H7 (cell line): ENCODE measurements at regions not wholly inside any gene's neighbourhood (a gene's known extent, or its start where the extent isn't known, plus 50 kb on each side); places are given as distances from the start of the nearest gene placed in this dataset.
"Not testable (repeated sequence)": the region's sequence is repeated elsewhere in the genome, so short reads cannot be mapped to it uniquely, and the experiment has no call there.

Source experiments
- DNase-seq: peaks from one replicate; pipeline ENCODE4 v3.0.0; 2012
- H3K27me3 ChIP-seq: 2 replicates; pipeline ENCODE4 v1.6.0; 2011; ENCODE audit warnings: mild to moderate bottlenecking, low read length; ENCODE audit not compliant: control insufficient read depth, insufficient read depth
- H3K36me3 ChIP-seq: replicated peaks from 2 replicates; pipeline ENCODE4 v1.5.1; 2011; ENCODE audit warnings: low read length; ENCODE audit not compliant: control insufficient read depth, insufficient read depth
- H3K4me3 ChIP-seq: 2 replicates; pipeline ENCODE4 v1.5.1; 2011; ENCODE audit warnings: low read depth, mild to moderate bottlenecking, control low read depth, low read length, moderate library complexity; ENCODE audit not compliant: insufficient read depth

GRCh38 chr3:16071206-16071605 is 103.3 kb upstream of the GALNT15 start:
- Histone ChIP-seq H3K4me3 (no peak overlapping the region), H3K36me3 (no peaks in the 10 kb centered on the region), H3K27me3 (no peaks in the 10 kb centered on the region)
- DNase-seq, result no peak

DNA sequence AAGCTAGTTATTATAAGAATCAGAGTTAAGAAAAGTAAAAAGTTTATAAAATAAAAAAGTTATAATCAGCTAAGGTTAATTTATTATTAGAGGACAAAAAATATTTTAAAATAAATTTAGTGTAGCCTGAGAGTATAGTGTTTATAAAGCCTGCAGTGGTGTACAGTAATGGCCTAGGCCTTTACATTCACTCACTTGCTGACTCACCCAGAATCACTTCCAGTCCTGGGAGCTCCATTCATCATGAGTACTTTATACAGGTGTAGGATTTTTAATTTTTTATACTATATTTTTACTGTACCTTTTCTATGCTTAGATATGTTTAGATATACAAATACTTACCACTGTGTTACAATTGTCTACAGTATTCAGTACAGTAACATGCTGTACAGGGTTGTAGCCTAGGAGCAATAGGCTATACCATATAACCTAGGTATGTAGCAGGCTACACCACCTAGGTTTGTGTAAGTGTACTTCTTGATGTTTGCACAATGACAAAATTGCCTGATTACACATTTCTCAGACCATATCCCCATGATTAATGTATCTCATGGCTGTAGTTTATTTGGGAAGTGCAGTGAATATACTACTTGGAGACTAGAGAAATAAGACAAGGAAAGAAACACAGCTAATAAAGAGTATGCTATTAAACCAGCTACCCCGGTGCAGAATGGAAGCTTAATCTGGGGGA is 101.9 kb upstream of the GALNT15 start:
- DNase-seq, result no peak

GRCh38 chr3:16073203-16073602 is 101.3 kb upstream of the GALNT15 start:
- no peak for DNase-seq
- no peaks in the 10 kb centered on the region for H3K36me3 ChIP-seq
- H3K27me3 ChIP-seq, result no peaks in the 10 kb centered on the region
- H3K4me3 ChIP-seq, result no peak overlapping the region

More for the DNA sequence above, 101.9 kb upstream of the GALNT15 start:
- Histone ChIP-seq H3K27me3 (no peaks in the 10 kb centered on the region), H3K4me3 (no peak overlapping the region), H3K36me3 (no peaks in the 10 kb centered on the region)

- DNase-seq, H3K4me3 ChIP-seq: not testable (repeated sequence)
Observed at GRCh38 chr3:16073990-16074671, 100.3 kb upstream of the GALNT15 start.

DNA sequence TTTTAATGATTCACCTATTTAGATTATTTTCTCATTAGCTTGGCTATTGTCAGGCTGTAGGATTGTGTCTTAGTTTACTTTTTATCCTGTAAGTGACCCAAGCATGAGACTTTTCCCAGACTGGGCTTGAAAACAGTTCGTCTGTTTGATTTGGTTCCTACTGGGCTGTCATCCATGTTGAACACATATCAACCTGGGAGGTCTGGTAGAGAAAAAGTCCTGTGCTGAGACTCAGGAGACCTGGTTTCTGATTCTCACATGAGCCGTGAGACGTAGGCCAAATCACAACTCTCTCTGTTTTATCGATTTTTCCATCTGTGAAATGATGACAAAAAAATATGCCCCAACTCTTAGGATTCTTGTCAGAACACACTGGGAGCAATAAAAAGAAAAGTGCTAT is 98.8 kb upstream of the GALNT15 start:
- no peaks in the 10 kb centered on the region for H3K27me3 ChIP-seq
- no peak overlapping the region for H3K4me3 ChIP-seq
- no peaks in the 10 kb centered on the region for H3K36me3 ChIP-seq
- no peak for DNase-seq

More at GRCh38 chr3:16073990-16074671, 100.3 kb upstream of the GALNT15 start:
- not testable (repeated sequence) for H3K36me3 ChIP-seq, H3K27me3 ChIP-seq

DNA sequence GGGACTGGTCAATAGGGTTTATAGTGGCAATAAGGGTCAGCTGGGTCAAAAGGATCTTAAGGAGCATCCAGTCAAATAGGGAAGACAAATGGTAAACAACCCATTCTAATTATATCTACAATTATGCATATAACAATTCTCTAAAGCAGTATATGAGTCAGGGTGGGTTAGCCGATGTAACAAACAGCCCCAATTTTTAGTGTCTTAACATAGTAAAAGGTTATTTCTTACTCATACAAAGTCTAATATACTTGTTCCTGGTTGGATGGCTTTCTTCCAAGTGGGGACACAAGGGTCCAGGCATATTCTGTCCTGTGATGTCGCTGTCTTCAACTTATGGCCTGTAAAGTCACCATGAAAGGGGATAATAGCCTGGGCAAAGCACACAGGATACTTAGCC is 97.9 kb upstream of the GALNT15 start:
- DNase-seq, result no peak

DNA sequence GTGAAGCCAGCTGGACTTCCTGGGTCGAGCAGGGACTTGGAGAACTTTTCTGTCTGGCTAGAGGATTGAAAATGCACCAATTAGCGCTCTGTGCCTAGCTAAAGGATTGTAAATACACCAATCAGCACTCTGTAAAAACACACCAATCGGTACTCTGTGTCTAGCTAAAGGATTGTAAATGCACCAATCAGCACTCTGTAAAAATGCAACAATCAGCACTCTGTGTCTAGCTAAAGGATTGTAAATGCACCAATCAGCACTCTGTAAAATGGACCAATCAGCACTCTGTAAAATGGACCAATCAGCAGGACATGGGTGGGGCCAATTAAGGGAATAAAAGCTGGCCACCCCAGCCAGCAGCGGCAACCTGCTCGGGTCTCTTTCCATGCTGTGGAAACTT is 97.3 kb upstream of the GALNT15 start:
- not testable (repeated sequence) for H3K4me3 ChIP-seq, H3K27me3 ChIP-seq, H3K36me3 ChIP-seq, DNase-seq

More for the DNA sequence above, 97.9 kb upstream of the GALNT15 start:
- Histone ChIP-seq H3K4me3 (no peak overlapping the region), H3K36me3 (no peaks in the 10 kb centered on the region), H3K27me3 (no peaks in the 10 kb centered on the region)

DNA sequence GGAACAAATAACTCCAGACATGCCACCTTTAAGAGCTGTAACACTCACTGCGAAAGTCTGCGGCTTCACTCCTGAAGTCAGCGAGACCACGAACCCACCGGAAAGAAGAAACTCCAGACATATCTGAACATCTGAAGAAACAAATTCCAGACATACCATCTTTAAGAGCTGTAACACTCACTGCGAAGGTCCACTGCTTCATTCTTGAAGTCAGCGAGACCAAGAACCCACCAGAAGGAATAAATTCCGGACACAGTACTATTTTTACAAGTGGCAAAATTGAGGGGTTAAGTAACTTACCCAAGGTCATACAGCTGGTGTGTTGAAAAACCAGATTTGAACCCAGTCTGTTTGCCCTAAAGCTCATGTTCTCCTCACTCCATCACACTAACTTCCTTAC is 96.8 kb upstream of the GALNT15 start:
- H3K4me3 ChIP-seq, DNase-seq, H3K36me3 ChIP-seq, H3K27me3 ChIP-seq: not testable (repeated sequence)

DNA sequence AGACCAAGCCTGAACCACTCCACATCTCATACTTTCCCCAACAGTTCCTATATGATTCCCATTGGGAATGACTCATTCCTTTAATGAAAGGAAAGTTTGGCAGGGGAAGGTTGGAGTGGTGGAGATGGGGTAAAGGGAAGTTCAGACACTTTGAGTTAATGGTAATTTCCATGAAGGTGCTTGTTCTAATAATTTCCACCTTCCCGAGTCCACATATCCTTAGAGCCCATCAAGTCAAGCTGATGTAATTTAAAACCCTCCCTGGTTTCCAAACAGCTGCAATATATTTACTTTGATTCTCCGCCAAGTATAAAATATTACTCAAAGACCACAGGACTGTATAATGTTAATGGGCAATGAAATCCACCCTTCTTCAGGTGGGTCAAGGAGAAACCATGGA is 95.0 kb upstream of the GALNT15 start:
- no peak for DNase-seq
- H3K36me3 ChIP-seq, result no peaks in the 10 kb centered on the region

GRCh38 chr3:16081661-16082060 is 92.8 kb upstream of the GALNT15 start:
- no peak overlapping the region for H3K4me3 ChIP-seq
- no peaks in the 10 kb centered on the region for H3K27me3 ChIP-seq
- no peaks in the 10 kb centered on the region for H3K36me3 ChIP-seq
- DNase-seq, result no peak

More for the DNA sequence above, 95.0 kb upstream of the GALNT15 start:
- Histone ChIP-seq H3K27me3 (no peaks in the 10 kb centered on the region), H3K4me3 (no peak overlapping the region)

DNA sequence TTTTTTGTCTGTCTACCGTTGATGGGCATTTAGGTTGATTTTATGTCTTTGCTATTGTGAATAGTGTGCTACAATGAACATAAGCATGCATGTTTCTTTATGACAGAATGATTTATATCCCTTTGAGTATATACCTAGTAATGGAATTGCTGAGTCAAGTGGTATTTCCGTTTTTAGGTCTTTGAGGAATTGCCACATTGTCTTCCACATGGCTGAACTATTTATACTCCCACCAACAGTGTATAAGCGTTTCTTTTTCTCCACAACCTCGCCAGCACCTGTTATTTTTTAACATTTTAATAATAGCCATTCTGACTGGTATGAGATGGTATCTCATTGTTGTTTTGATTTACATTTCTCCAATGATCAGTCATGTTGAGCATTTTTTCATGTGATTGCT is 89.6 kb upstream of the GALNT15 start:
- H3K27me3 ChIP-seq, result peaks cover 2% of the 10 kb centered on the region; the same call in 1 of the 2 replicates
- no peaks in the 10 kb centered on the region for H3K36me3 ChIP-seq
- H3K4me3 ChIP-seq, result no peak overlapping the region
- no peak for DNase-seq

GRCh38 chr3:16085410-16085809 is 89.1 kb upstream of the GALNT15 start:
- H3K36me3 ChIP-seq, result no peaks in the 10 kb centered on the region
- DNase-seq, result no peak
- H3K4me3 ChIP-seq, result no peak overlapping the region
- peaks cover 2% of the 10 kb centered on the region; the same call in 1 of the 2 replicates for H3K27me3 ChIP-seq

- DNase-seq, result no peak
- no peaks in the 10 kb centered on the region for H3K36me3 ChIP-seq
Observed at GRCh38 chr3:16085884-16086608, 88.4 kb upstream of the GALNT15 start.

DNA sequence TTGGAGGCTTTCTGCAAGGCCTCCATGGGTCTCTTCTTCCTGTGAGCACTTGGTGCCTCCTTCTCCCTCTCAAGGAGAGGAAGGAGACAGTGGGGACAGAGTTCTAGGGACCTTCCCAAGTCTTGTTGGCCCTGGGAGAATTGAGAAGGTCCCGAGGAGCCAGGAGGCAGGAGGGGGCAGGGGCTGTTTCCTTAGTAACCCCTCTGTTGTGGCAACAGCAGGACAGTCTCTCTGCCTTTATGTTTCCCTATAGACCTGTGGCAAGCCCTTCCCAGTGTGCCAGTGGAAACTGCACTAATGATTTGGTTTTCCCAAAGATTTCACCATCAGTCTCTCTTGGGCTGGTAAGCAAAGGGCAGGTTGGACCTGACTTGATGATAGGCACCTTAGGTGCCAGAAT is 87.8 kb upstream of the GALNT15 start:
- Histone ChIP-seq H3K27me3 (peaks cover 2% of the 10 kb centered on the region; the same call in 1 of the 2 replicates), H3K4me3 (no peak overlapping the region), H3K36me3 (no peaks in the 10 kb centered on the region)
- peak; percentile 9 for DNase-seq

More at GRCh38 chr3:16085884-16086608, 88.4 kb upstream of the GALNT15 start:
- Histone ChIP-seq H3K4me3 (no peak overlapping the region), H3K27me3 (peaks cover 2% of the 10 kb centered on the region; the same call in 1 of the 2 replicates)

- no peak for DNase-seq
- Histone ChIP-seq H3K27me3 (peaks cover 2% of the 10 kb centered on the region; the same call in 1 of the 2 replicates), H3K36me3 (no peaks in the 10 kb centered on the region), H3K4me3 (no peak overlapping the region)
Observed at GRCh38 chr3:16088496-16088895, 86.0 kb upstream of the GALNT15 start.
